ENCODE measurements at regions not wholly inside any gene's neighbourhood (a gene's known extent, or its start where the extent isn't known, plus 50 kb on each side); places are given as distances from the start of the nearest gene placed in this dataset.

DNA sequence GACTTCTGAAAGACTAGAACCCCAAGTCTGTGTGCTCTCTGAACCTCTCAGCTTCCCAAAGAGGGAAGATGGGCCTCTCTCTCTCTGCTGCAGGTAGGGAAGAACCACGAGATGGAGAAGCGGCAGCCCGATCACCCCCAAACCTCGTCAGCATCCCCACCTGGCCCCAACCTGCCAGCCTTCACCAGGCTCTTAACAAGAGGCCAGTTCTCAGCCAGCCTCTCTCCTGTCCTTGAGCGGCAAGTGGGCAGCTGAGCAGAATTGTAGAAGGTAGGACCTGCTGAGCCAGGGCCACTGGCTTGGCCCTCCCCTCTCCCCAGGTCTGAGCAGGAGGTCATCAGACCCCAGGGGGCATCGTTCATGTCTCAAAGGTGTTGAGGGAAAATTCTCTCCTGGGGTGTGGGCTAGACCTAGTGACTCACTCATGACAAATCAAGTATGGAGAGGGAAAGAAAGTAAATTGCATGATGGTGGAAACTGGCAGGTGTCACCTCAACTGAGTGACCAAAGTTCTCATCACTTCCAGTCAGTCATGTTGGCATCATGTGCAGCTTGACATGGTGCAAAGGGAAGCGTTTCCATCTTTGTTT, 92.0 kb upstream of the GPR26 start:
- H3K27ac ChIP-seq (replicated peaks), result no peak overlapping the region
- no peak for DNase-seq (ENCODE audit: low read depth in 1 of 2, low spot score in 1 of 2)
- H3K27me3 ChIP-seq (ENCODE audit: insufficient read depth, poor library complexity, severe bottlenecking), result no peaks in the 10 kb centered on the region
- no peak overlapping the region for H3K4me3 ChIP-seq (replicated peaks; ENCODE audit: insufficient read depth, low read length)
- TF ChIP-seq, protein P1, sequence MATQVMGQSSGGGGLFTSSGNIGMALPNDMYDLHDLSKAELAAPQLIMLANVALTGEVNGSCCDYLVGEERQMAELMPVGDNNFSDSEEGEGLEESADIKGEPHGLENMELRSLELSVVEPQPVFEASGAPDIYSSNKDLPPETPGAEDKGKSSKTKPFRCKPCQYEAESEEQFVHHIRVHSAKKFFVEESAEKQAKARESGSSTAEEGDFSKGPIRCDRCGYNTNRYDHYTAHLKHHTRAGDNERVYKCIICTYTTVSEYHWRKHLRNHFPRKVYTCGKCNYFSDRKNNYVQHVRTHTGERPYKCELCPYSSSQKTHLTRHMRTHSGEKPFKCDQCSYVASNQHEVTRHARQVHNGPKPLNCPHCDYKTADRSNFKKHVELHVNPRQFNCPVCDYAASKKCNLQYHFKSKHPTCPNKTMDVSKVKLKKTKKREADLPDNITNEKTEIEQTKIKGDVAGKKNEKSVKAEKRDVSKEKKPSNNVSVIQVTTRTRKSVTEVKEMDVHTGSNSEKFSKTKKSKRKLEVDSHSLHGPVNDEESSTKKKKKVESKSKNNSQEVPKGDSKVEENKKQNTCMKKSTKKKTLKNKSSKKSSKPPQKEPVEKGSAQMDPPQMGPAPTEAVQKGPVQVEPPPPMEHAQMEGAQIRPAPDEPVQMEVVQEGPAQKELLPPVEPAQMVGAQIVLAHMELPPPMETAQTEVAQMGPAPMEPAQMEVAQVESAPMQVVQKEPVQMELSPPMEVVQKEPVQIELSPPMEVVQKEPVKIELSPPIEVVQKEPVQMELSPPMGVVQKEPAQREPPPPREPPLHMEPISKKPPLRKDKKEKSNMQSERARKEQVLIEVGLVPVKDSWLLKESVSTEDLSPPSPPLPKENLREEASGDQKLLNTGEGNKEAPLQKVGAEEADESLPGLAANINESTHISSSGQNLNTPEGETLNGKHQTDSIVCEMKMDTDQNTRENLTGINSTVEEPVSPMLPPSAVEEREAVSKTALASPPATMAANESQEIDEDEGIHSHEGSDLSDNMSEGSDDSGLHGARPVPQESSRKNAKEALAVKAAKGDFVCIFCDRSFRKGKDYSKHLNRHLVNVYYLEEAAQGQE (IDR thresholded peaks at IDR 0.05; ENCODE audit: insufficient replicate concordance, low read depth), result no peak
- TF ChIP-seq, protein P2, sequence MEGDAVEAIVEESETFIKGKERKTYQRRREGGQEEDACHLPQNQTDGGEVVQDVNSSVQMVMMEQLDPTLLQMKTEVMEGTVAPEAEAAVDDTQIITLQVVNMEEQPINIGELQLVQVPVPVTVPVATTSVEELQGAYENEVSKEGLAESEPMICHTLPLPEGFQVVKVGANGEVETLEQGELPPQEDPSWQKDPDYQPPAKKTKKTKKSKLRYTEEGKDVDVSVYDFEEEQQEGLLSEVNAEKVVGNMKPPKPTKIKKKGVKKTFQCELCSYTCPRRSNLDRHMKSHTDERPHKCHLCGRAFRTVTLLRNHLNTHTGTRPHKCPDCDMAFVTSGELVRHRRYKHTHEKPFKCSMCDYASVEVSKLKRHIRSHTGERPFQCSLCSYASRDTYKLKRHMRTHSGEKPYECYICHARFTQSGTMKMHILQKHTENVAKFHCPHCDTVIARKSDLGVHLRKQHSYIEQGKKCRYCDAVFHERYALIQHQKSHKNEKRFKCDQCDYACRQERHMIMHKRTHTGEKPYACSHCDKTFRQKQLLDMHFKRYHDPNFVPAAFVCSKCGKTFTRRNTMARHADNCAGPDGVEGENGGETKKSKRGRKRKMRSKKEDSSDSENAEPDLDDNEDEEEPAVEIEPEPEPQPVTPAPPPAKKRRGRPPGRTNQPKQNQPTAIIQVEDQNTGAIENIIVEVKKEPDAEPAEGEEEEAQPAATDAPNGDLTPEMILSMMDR (IDR thresholded peaks at IDR 0.05; ENCODE audit: insufficient read depth, low read length), result no peak
- TF ChIP-seq SPI1 (IDR thresholded peaks at IDR 0.05; ENCODE audit: borderline replicate concordance, low read depth), result no peak
- no peak for TF ChIP-seq GABPA (IDR thresholded peaks at IDR 0.05; ENCODE audit: low read depth)
- no peak for TF ChIP-seq POLR2AphosphoS5 (IDR thresholded peaks at IDR 0.05; ENCODE audit: low read depth)

DNA sequence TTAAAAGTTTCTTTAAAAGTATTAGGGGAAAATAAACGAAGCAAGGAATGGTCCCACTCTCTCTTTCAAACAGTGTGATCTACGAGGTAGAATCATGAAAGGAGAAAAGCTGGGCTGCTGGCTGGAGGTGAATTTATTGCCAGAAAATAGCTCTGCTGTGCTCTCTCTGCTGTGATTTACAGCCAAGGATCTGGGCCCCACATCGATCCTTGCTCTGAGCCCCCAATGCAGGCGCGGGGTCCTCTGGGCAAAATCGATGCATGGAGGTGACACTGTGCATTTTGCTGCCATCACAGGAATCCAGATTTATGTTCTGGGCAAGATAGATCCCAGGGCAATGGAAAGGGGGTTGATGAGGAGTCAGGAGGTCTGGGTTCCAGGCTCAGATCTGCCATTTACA, 91.0 kb upstream of the GPR26 start:
- Histone ChIP-seq H3K27ac (replicated peaks) (no peak overlapping the region), H3K4me3 (replicated peaks; ENCODE audit: insufficient read depth, low read length) (no peak overlapping the region), H3K27me3 (ENCODE audit: insufficient read depth, poor library complexity, severe bottlenecking) (no peaks in the 10 kb centered on the region)
- no peak for TF ChIP-seq GABPA (IDR thresholded peaks at IDR 0.05; ENCODE audit: low read depth)
- no peak for DNase-seq (ENCODE audit: low read depth in 1 of 2, low spot score in 1 of 2)

DNA sequence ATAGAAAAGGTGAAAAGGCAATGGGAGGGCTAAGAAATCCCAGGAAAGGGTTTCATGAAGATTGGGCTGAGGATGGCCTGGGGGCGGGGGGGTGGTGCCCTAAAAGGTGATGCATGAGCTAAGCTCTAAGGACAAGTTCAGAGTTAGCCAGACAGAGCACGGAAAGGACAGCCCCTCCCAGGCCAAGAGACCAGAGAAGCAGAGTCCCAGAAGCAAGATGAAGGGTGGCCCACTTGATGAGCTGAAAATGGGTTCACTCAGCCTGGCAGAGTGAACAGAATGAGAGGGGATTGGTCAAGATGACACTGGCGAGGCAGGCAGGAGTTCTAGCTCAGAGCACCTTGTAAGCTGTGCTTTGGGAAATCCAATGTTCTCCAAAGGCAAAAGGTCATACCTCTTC, 89.4 kb upstream of the GPR26 start:
- Histone ChIP-seq H3K27ac (replicated peaks) (no peak overlapping the region), H3K4me3 (replicated peaks; ENCODE audit: insufficient read depth, low read length) (no peak overlapping the region), H3K27me3 (ENCODE audit: insufficient read depth, poor library complexity, severe bottlenecking) (peaks cover 4% of the 10 kb centered on the region)
- no peak for DNase-seq (ENCODE audit: low read depth in 1 of 2, low spot score in 1 of 2)
- TF ChIP-seq SPI1 (IDR thresholded peaks at IDR 0.05; ENCODE audit: borderline replicate concordance, low read depth) (no peak), GABPA (IDR thresholded peaks at IDR 0.05; ENCODE audit: low read depth) (no peak), POLR2AphosphoS5 (IDR thresholded peaks at IDR 0.05; ENCODE audit: low read depth) (no peak)
- TF ChIP-seq, protein P1 (IDR thresholded peaks at IDR 0.05; ENCODE audit: insufficient replicate concordance, low read depth), result no peak
- TF ChIP-seq, protein P2 (IDR thresholded peaks at IDR 0.05; ENCODE audit: insufficient read depth, low read length), result no peak

DNA sequence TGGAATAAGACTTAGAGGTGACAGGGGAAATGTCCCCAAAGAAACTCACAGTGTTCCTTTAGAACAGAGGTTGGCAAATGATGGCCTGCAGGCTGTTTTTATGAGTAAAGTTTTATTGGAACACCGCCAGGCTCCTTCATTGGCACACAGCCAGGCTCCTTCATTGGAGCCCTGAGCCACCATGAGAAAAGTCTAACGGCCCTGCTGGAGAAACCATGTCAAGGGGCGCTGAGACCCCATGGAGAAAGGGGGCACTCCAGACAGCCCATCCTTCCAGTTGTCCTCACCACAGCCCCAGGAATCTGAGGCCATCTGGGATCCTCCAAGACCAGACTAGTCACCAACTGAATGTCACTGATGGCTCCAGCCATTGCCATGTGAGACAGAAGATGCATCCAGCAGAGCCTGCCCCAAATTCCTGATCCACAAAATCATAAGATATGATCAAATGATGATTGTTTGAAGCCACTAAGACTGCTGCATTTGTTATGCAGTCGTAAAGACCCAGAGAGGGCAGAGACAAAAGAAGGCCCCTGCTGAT, 88.2 kb upstream of the GPR26 start:
- no peak for DNase-seq (ENCODE audit: low read depth in 1 of 2, low spot score in 1 of 2)

More for the DNA sequence above, 88.2 kb upstream of the GPR26 start:
- Histone ChIP-seq H3K27ac (replicated peaks) (no peak overlapping the region), H3K4me3 (replicated peaks; ENCODE audit: insufficient read depth, low read length) (no peak overlapping the region), H3K27me3 (ENCODE audit: insufficient read depth, poor library complexity, severe bottlenecking) (peaks cover 4% of the 10 kb centered on the region)
- no peak for TF ChIP-seq GABPA (IDR thresholded peaks at IDR 0.05; ENCODE audit: low read depth)
- no peak for TF ChIP-seq POLR2AphosphoS5 (IDR thresholded peaks at IDR 0.05; ENCODE audit: low read depth)
- no peak for TF ChIP-seq SPI1 (IDR thresholded peaks at IDR 0.05; ENCODE audit: borderline replicate concordance, low read depth)
- TF ChIP-seq, protein P2 (IDR thresholded peaks at IDR 0.05; ENCODE audit: insufficient read depth, low read length), result no peak
- TF ChIP-seq, protein P1 (IDR thresholded peaks at IDR 0.05; ENCODE audit: insufficient replicate concordance, low read depth), result no peak
